HCT116 (cell line): ENCODE measurements at regions not wholly inside any gene's neighbourhood (a gene's known extent, or its start where the extent isn't known, plus 50 kb on each side); places are given as distances from the start of the nearest gene placed in this dataset.

Experiments
- ATAC-seq: fragments of 200-7000 bp; cut with Tn5 transposase; 2 replicates; pipeline ENCODE4 v1.9.1; 2020; ENCODE audit warnings: mild to moderate bottlenecking, moderate library complexity
- BruUV-seq: library from RNA; stranded (reverse); fragments of 400-500 nt; replicated peaks from 2 replicates; lab custom pipeline; 2021; lab: Mats Ljungman, UMichigan
- CTCF ChIA-PET: fragments of 300-600 bp; sonication (Branson Sonifier 250); formaldehyde crosslinking; loops from one replicate; lab custom pipeline; 2021; ENCODE audit warnings: antibody characterized with exemption; lab: Charles Lee
- POLR2A ChIA-PET: fragments of 300-600, 350-600 bp; sonication (Branson Sonifier 250); formaldehyde crosslinking; loops from one replicate; lab custom pipeline; 2021; ENCODE audit warnings: antibody characterized with exemption; lab: Charles Lee
- RAD21 ChIA-PET, 2 experiments: fragments of 300-600 bp; sonication (Branson Sonifier 250); formaldehyde crosslinking; loops; one replicate each; lab custom pipeline; 2023; ENCODE audit warnings: low total read pairs in 2 of 2; ENCODE audit not compliant: uncharacterized antibody in 2 of 2, unreplicated experiment in 2 of 2, low non-redundant PET in 1 of 2; lab: Charles Lee
- DNase-seq: peaks from one replicate; pipeline ENCODE4 v3.0.0-alpha.2; 2010; ENCODE audit warnings: low read depth, low spot score
- H2AFZ ChIP-seq: fragments of 200-600 bp; shearing (Covaris generic), sonication (generic); 2 replicates; pipeline ENCODE4 v1.6.1; 2017; ENCODE audit warnings: low read depth, mixed run types, mixed read lengths, antibody characterized with exemption, low read length; ENCODE audit not compliant: poor library complexity, severe bottlenecking
- H3K27ac ChIP-seq: 2 replicates; pipeline ENCODE4 v1.5.1; 2012; ENCODE audit warnings: low read depth, low read length
- H3K27me3 ChIP-seq: fragments of 200-600 bp; sonication (generic); 2 replicates; pipeline ENCODE4 v1.6.1; 2016; ENCODE audit warnings: mixed run types, low read length, mixed read lengths; ENCODE audit not compliant: insufficient read depth
- H3K36me3 ChIP-seq, 2 experiments: fragments of 200-500 bp in 1 of 2; fragments of 200-600 bp in 1 of 2; sonication (Bioruptor generic) in 1 of 2; sonication (generic) in 1 of 2; 2 replicates each; pipeline versions ENCODE4 v1.5.1 to v1.6.1; 2014 to 2016; ENCODE audit warnings: low read length in 2 of 2, inconsistent platforms in 1 of 2, mixed read lengths in 1 of 2, mixed run types in 1 of 2; ENCODE audit not compliant: insufficient read depth in 2 of 2, control insufficient read depth in 1 of 2
- H3K4me1 ChIP-seq, 2 experiments: fragments of 200-600 bp in 1 of 2; sonication (generic) in 1 of 2; 2 replicates each; pipeline versions ENCODE4 v1.5.1 to v1.6.1; 2012 to 2017; ENCODE audit warnings: low read length in 2 of 2, inconsistent platforms in 1 of 2, mild to moderate bottlenecking in 1 of 2, mixed read lengths in 1 of 2, mixed run types in 1 of 2, moderate library complexity in 1 of 2; ENCODE audit not compliant: insufficient read depth in 2 of 2, control insufficient read depth in 1 of 2
- H3K4me2 ChIP-seq: fragments of 200-600 bp; sonication (generic); 2 replicates; pipeline ENCODE4 v1.6.1; 2017; ENCODE audit warnings: mixed run types, low read length, mixed read lengths
- H3K4me3 ChIP-seq, 2 experiments: fragments of 200-600 bp in 1 of 2; sonication (generic) in 1 of 2; replicated peaks in 1 of 2; 2 replicates each; pipeline ENCODE4 v1.5.1; 2011 to 2016; ENCODE audit warnings: low read length in 2 of 2, control low read depth in 1 of 2, low read depth in 1 of 2, mild to moderate bottlenecking in 1 of 2, mixed read lengths in 1 of 2, mixed run types in 1 of 2
- H3K79me2 ChIP-seq: fragments of 200-600 bp; sonication (generic); 2 replicates; pipeline ENCODE4 v1.6.1; 2017; ENCODE audit warnings: mild to moderate bottlenecking, mixed run types, low read length, moderate library complexity, mixed read lengths; ENCODE audit not compliant: insufficient read depth
- H3K9ac ChIP-seq: fragments of 200-600 bp; sonication (generic); 2 replicates; pipeline ENCODE4 v1.6.1; 2016; ENCODE audit warnings: low read length, mixed read lengths
- H3K9me2 ChIP-seq: fragments of 200-600 bp; sonication (generic), shearing (Covaris generic); 2 replicates; pipeline ENCODE4 v1.6.1; 2017; ENCODE audit warnings: mixed run types, mild to moderate bottlenecking, moderate library complexity; ENCODE audit not compliant: insufficient read depth
- H3K9me3 ChIP-seq, 2 experiments: fragments of 200-500 bp in 1 of 2; fragments of 200-600 bp in 1 of 2; sonication (Bioruptor generic) in 1 of 2; sonication (generic) in 1 of 2; 2 replicates each; pipeline ENCODE4 v1.6.1; 2014 to 2017; ENCODE audit warnings: low read length in 2 of 2, mixed read lengths in 2 of 2, inconsistent platforms in 1 of 2, low read depth in 1 of 2, mild to moderate bottlenecking in 1 of 2, mixed run types in 1 of 2, moderate library complexity in 1 of 2; ENCODE audit not compliant: control insufficient read depth in 1 of 2, insufficient read depth in 1 of 2
- H4K20me1 ChIP-seq: fragments of 200-600 bp; sonication (generic), shearing (Covaris generic); 2 replicates; pipeline ENCODE4 v1.6.1; 2017; ENCODE audit warnings: mixed run types, mild to moderate bottlenecking, moderate library complexity; ENCODE audit not compliant: insufficient read depth
- CBX3 ChIP-seq: IDR thresholded peaks from 2 replicates; pipeline ENCODE4 v1.6.1; 2012; ENCODE audit warnings: low read depth
- CEBPB ChIP-seq: IDR thresholded peaks from 2 replicates; pipeline ENCODE4 v1.6.1; 2012; ENCODE audit warnings: low read depth
- CTCF ChIP-seq, 3 experiments: fragments of 200-600 bp in 1 of 3; sonication (generic) in 1 of 3; IDR thresholded peaks in 2 of 3; conservative IDR thresholded peaks in 1 of 3; 2 replicates each; pipeline ENCODE4 v1.5.1; 2012 to 2017; ENCODE audit warnings: low read depth in 2 of 3, low read length in 2 of 3, antibody characterized with exemption in 1 of 3, borderline replicate concordance in 1 of 3, control low read depth in 1 of 3, mild to moderate bottlenecking in 1 of 3, mixed read lengths in 1 of 3, mixed run types in 1 of 3, moderate library complexity in 1 of 3; ENCODE audit not compliant: insufficient read depth in 1 of 3
- EGR1 ChIP-seq: IDR thresholded peaks from 2 replicates; pipeline ENCODE4 v1.6.1; 2012; ENCODE audit warnings: low read depth
- ELF1 ChIP-seq: IDR thresholded peaks from 2 replicates; pipeline ENCODE4 v1.6.1; 2012; ENCODE audit warnings: low read depth, borderline replicate concordance
- EZH2 ChIP-seq: fragments of 200-600 bp; sonication (generic); IDR thresholded peaks from 2 replicates; pipeline ENCODE4 v1.6.1; 2017; ENCODE audit warnings: antibody characterized with exemption, mixed run types
- EZH2phosphoT487 ChIP-seq: fragments of 200-600 bp; IDR thresholded peaks from 2 replicates; pipeline ENCODE4 v1.6.1; 2018; ENCODE audit warnings: antibody characterized with exemption, borderline replicate concordance
- FOSL1 ChIP-seq: IDR thresholded peaks from 2 replicates; pipeline ENCODE4 v1.6.1; 2012; ENCODE audit warnings: low read depth
- POLR2AphosphoS5 ChIP-seq: IDR thresholded peaks from 2 replicates; pipeline ENCODE4 v1.6.1; 2011; ENCODE audit warnings: mild to moderate bottlenecking, low read depth, low read length, moderate library complexity
- REST ChIP-seq: IDR thresholded peaks from 2 replicates; pipeline ENCODE4 v1.6.1; 2012; ENCODE audit warnings: low read depth
- SRF ChIP-seq: IDR thresholded peaks from 2 replicates; pipeline ENCODE4 v1.6.1; 2012; ENCODE audit warnings: low read depth
- TCF7L2 ChIP-seq: IDR thresholded peaks from 2 replicates; pipeline ENCODE4 v1.7.0; 2011; ENCODE audit warnings: borderline replicate concordance, inconsistent platforms; ENCODE audit not compliant: insufficient read depth, insufficient read length; ENCODE audit errors: extremely low read depth
- YY1 ChIP-seq: IDR thresholded peaks from 2 replicates; pipeline ENCODE4 v1.6.1; 2011; ENCODE audit warnings: low read length, low read depth, moderate library complexity, mild to moderate bottlenecking; ENCODE audit not compliant: insufficient replicate concordance; ENCODE audit errors: extremely low read depth
- ZNF274 ChIP-seq: fragments of 200-500 bp; sonication (Bioruptor generic); IDR thresholded peaks from 2 replicates; pipeline ENCODE4 v1.6.1; 2014; ENCODE audit warnings: mild to moderate bottlenecking, low read depth, low read length, inconsistent platforms
- intact Hi-C: fragments of 100-400 bp; cut with micrococcal nuclease; formaldehyde crosslinking; loops from 2 replicates; pipeline ENCODE4 v1.10.0; 2022
- TF ChIP-seq, protein P1 (sequence below): IDR thresholded peaks from 2 replicates; pipeline ENCODE4 v1.6.1; 2012

GRCh38 chr5:89232139-89232603 lies 349.2 kb upstream of the MEF2C start:
- no peak overlapping the region for H3K27ac ChIP-seq
- CTCF ChIA-PET = no interaction called here
- H3K4me3 ChIP-seq = no peak overlapping the region
- no peaks in the 10 kb centered on the region for H3K79me2 ChIP-seq
- H3K36me3 ChIP-seq = no peaks in the 10 kb centered on the region
- ATAC-seq (no peak), DNase-seq (no peak)
- H2AFZ ChIP-seq = no peak overlapping the region
- no peaks in the 10 kb centered on the region for H3K9me2 ChIP-seq
- no TSS peak for BruUV-seq
- H3K9me3 ChIP-seq = no peaks in the 10 kb centered on the region
- POLR2A ChIA-PET = no interaction called here
- RAD21 ChIA-PET = no interaction called here
- H3K27me3 ChIP-seq = no peaks in the 10 kb centered on the region
- H3K4me2 ChIP-seq = no peak overlapping the region
- H3K9ac ChIP-seq = no peak overlapping the region
- TF ChIP-seq TCF7L2 (no peak), CEBPB (no peak), CTCF (IDR thresholded peaks at IDR 0.05 in 2 of 3, conservative IDR thresholded peaks at IDR 0.05 in 1 of 3; ENCODE audit: borderline replicate concordance in 1 of 3, insufficient read depth in 1 of 3, low read depth in 2 of 3, low read length in 2 of 3) (no peak), CBX3 (no peak), ELF1 (no peak), FOSL1 (no peak), YY1 (no peak), EGR1 (no peak), ZNF274 (no peak), SRF (no peak), EZH2 (no peak), POLR2AphosphoS5 (no peak), REST (no peak), EZH2phosphoT487 (no peak)
- TF ChIP-seq, protein P1, sequence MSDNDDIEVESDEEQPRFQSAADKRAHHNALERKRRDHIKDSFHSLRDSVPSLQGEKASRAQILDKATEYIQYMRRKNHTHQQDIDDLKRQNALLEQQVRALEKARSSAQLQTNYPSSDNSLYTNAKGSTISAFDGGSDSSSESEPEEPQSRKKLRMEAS = no peak
- no peaks in the 10 kb centered on the region for H3K4me1 ChIP-seq
- no peaks in the 10 kb centered on the region for H4K20me1 ChIP-seq
- intact Hi-C loops = no loop called here
